Hepatocyte (in vitro differentiated cells): ENCODE measurements at regions not wholly inside any gene's neighbourhood (a gene's known extent, or its start where the extent isn't known, plus 50 kb on each side); places are given as distances from the start of the nearest gene placed in this dataset.

ENCODE experiments used
- DNase-seq: peaks from one replicate; pipeline ENCODE4 v3.0.0-alpha.2; 2016; ENCODE audit warnings: low spot score
- H2AFZ ChIP-seq: fragments of 200-600 bp; sonication (generic); 2 replicates; pipeline ENCODE4 v1.6.0; 2016; ENCODE audit warnings: antibody characterized with exemption, mild to moderate bottlenecking
- H3K27ac ChIP-seq: fragments of 200-600 bp; sonication (generic); 2 replicates; pipeline ENCODE4 v1.5.1; 2016; ENCODE audit warnings: mild to moderate bottlenecking
- H3K27me3 ChIP-seq: fragments of 200-600 bp; sonication (generic); 2 replicates; pipeline ENCODE4 v1.6.1; 2016
- H3K36me3 ChIP-seq: fragments of 200-600 bp; sonication (generic); replicated peaks from 2 replicates; pipeline ENCODE4 v1.5.1; 2016; ENCODE audit warnings: low read depth; ENCODE audit not compliant: insufficient read depth
- H3K4me1 ChIP-seq: fragments of 200-600 bp; sonication (generic); 2 replicates; pipeline ENCODE4 v1.5.1; 2016; ENCODE audit warnings: mild to moderate bottlenecking, moderate library complexity; ENCODE audit not compliant: insufficient read depth
- H3K4me2 ChIP-seq: fragments of 200-600 bp; sonication (generic); 2 replicates; pipeline ENCODE4 v1.6.0; 2016
- H3K4me3 ChIP-seq: fragments of 200-600 bp; sonication (generic); 2 replicates; pipeline ENCODE4 v1.5.1; 2016; ENCODE audit warnings: mild to moderate bottlenecking
- H3K79me2 ChIP-seq: fragments of 200-600 bp; sonication (generic); 2 replicates; pipeline ENCODE4 v1.6.0; 2017; ENCODE audit warnings: mild to moderate bottlenecking
- H3K9me2 ChIP-seq: fragments of 200-600 bp; sonication (generic); replicated peaks from 2 replicates; pipeline ENCODE4 v1.6.0; 2017; ENCODE audit warnings: mild to moderate bottlenecking; ENCODE audit not compliant: insufficient read depth
- H3K9me3 ChIP-seq: fragments of 200-600 bp; sonication (generic); 2 replicates; pipeline ENCODE4 v1.5.1; 2016; ENCODE audit warnings: low read depth, mild to moderate bottlenecking
- H4K20me1 ChIP-seq: fragments of 200-600 bp; sonication (generic); 2 replicates; pipeline ENCODE4 v1.6.0; 2016; ENCODE audit warnings: mild to moderate bottlenecking; ENCODE audit not compliant: insufficient read depth, poor library complexity, severe bottlenecking
- EZH2 ChIP-seq: fragments of 200-600 bp; sonication (generic); IDR thresholded peaks from 2 replicates; pipeline ENCODE4 v1.6.1; 2016; ENCODE audit warnings: antibody characterized with exemption, mild to moderate bottlenecking, borderline replicate concordance
- EZH2phosphoT487 ChIP-seq: fragments of 200-600 bp; sonication (generic); IDR thresholded peaks from one replicate; pipeline ENCODE4 v1.6.1; 2018; ENCODE audit warnings: antibody characterized with exemption, mild to moderate bottlenecking, low read depth, moderate library complexity; ENCODE audit not compliant: unreplicated experiment, severe bottlenecking
- WGBS: methylation state at CpG from one replicate; pipeline ENCODE4 v1.1.6; 2016; ENCODE audit warnings: low lambda C conversion rate; ENCODE audit errors: missing lambda C conversion rate; 5-methylcytosine and 5-hydroxymethylcytosine counted together
- TF ChIP-seq, protein P1 (sequence below): fragments of 200-600 bp; sonication (generic); IDR thresholded peaks from 2 replicates; pipeline ENCODE4 v1.5.1; 2016; ENCODE audit warnings: antibody characterized with exemption, mild to moderate bottlenecking; ENCODE audit not compliant: poor library complexity

DNA sequence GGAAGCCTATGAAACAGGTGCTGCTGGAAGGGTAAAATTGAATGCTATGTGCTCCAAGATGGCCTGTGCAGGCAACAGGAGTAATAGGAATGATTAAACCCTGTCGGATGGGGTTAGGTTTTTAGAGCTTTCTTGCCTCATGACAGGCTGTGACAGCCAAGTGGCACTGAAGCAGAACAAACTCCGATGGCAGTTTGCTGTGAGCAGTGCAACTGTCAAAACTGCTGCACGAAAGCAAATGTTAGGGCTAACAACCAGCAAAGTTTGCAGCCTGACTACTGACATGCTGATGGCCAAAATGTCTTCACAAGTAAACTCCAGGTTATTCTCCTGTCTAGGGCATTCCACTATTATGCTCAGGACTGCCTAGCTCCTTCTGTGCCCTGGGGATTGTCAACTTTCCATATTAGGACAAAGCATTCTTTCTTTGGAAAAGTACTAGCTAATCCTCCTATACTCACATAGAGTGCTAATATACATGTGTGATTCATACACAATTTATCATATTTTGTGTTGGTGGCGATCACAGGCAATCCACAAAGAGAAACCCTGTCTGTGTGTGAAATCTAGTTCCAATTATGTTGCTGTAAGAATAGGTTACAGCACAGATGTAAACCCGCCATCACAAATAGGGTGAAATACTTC, 486.6 kb upstream of the TENM3 start:
- Histone ChIP-seq H3K4me2 (no peak overlapping the region), H3K4me3 (no peak overlapping the region), H3K9me2 (no peaks in the 10 kb centered on the region), H4K20me1 (no peaks in the 10 kb centered on the region), H3K36me3 (no peaks in the 10 kb centered on the region), H3K27me3 (no peaks in the 10 kb centered on the region), H2AFZ (no peak overlapping the region), H3K9me3 (no peaks in the 10 kb centered on the region), H3K27ac (no peak overlapping the region), H3K79me2 (no peaks in the 10 kb centered on the region), H3K4me1 (peaks cover 7% of the 10 kb centered on the region)
- no peak for TF ChIP-seq EZH2
- TF ChIP-seq EZH2phosphoT487 = no peak
- TF ChIP-seq, protein P1, sequence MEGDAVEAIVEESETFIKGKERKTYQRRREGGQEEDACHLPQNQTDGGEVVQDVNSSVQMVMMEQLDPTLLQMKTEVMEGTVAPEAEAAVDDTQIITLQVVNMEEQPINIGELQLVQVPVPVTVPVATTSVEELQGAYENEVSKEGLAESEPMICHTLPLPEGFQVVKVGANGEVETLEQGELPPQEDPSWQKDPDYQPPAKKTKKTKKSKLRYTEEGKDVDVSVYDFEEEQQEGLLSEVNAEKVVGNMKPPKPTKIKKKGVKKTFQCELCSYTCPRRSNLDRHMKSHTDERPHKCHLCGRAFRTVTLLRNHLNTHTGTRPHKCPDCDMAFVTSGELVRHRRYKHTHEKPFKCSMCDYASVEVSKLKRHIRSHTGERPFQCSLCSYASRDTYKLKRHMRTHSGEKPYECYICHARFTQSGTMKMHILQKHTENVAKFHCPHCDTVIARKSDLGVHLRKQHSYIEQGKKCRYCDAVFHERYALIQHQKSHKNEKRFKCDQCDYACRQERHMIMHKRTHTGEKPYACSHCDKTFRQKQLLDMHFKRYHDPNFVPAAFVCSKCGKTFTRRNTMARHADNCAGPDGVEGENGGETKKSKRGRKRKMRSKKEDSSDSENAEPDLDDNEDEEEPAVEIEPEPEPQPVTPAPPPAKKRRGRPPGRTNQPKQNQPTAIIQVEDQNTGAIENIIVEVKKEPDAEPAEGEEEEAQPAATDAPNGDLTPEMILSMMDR = no peak
- 72% methylated on average over 5 of the region's 5 CpGs for WGBS
- DNase-seq = no peak

DNA sequence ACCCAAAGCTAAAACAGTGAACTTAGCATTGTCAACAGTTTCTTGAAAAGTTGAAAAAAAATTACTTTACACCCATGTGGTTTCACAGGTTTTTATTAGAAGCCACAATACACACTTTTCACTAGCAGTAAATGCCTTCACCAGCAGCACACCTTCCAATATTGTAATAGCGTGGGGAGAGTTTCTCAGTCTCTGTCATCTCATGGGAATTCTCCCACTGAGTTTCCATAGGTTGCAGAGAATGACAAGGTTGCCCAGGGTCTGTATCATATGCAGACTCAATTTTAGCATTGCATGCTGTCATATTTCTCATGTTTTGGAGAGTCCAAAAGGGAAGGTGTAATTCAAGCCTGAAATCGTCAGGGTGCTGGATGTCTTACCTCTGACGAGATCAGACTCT, 486.1 kb upstream of the TENM3 start:
- Histone ChIP-seq H3K4me3 (no peak overlapping the region), H3K4me2 (no peak overlapping the region), H3K9me2 (no peaks in the 10 kb centered on the region), H2AFZ (no peak overlapping the region), H3K4me1 (peaks cover 7% of the 10 kb centered on the region), H3K27me3 (no peaks in the 10 kb centered on the region), H3K9me3 (no peaks in the 10 kb centered on the region), H4K20me1 (no peaks in the 10 kb centered on the region), H3K79me2 (no peaks in the 10 kb centered on the region), H3K27ac (no peak overlapping the region), H3K36me3 (no peaks in the 10 kb centered on the region)
- TF ChIP-seq, protein P1 = no peak
- TF ChIP-seq EZH2 (no peak), EZH2phosphoT487 (no peak)
- WGBS = 69% methylated on average over 3 of the region's 3 CpGs
- no peak for DNase-seq

DNA sequence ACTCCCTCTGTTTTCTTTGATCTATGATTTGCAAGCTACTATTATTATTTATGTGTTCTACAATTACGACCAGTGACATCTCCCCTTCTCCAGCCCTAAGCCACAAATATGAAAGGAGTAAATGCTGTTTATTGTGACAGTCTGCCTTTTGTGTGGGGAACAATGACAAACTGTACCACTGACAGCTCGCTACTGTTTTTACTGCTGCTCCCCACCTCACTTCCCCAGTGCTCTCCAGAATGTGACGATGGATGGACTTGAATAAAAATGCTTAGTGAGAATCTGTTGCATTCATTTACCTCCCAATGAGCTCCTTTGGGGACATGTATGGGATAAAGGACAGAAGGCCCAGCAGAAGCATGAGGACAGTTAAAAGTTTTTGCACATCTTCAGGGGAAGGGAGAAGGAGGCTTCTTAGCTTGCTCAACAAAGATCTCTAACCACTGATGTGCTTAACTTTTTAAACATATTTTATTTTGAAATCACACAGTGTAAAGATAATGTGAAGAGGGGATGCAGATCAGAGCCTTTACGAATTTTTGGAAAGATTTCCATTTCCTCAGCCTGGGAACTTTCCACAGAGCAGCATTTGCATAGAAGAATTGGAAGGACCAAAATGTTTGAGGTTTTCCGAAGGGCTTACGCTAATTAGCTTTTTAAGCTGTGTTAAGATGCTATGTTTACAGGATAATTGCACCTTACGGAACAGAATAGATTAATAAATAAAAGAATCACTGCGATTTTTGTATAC, 485.1 kb upstream of the TENM3 start:
- no peak overlapping the region for H3K27ac ChIP-seq
- H3K9me2 ChIP-seq = no peaks in the 10 kb centered on the region
- TF ChIP-seq EZH2 (no peak), EZH2phosphoT487 (no peak)
- TF ChIP-seq, protein P1 = no peak
- H3K4me1 ChIP-seq = peaks cover 7% of the 10 kb centered on the region
- no peak overlapping the region for H2AFZ ChIP-seq
- H3K4me3 ChIP-seq = no peak overlapping the region
- H3K79me2 ChIP-seq = no peaks in the 10 kb centered on the region
- H3K27me3 ChIP-seq = no peaks in the 10 kb centered on the region
- H3K4me2 ChIP-seq = no peak overlapping the region
- no peaks in the 10 kb centered on the region for H3K9me3 ChIP-seq
- 69% methylated on average over 8 of the region's 8 CpGs for WGBS
- no peaks in the 10 kb centered on the region for H4K20me1 ChIP-seq
- no peak for DNase-seq
- H3K36me3 ChIP-seq = no peaks in the 10 kb centered on the region
